GM12878 (cell line): ENCODE measurements at regions not wholly inside any gene's neighbourhood (a gene's known extent, or its start where the extent isn't known, plus 50 kb on each side); places are given as distances from the start of the nearest gene placed in this dataset.

ENCODE experiments used
- ATAC-seq: fragments of 200-7000 bp; cut with Tn5 transposase; 3 replicates; pipeline ENCODE4 v1.9.1; 2020; ENCODE audit warnings: mild to moderate bottlenecking, moderate library complexity
- BruUV-seq: library from RNA; stranded (reverse); fragments of 400-500 nt; replicated peaks from 2 replicates; lab custom pipeline; 2021; lab: Mats Ljungman, UMichigan
- CTCF ChIA-PET: fragments of 300-600 bp; sonication (Branson Sonifier 250); formaldehyde crosslinking; extraction: SDS; loops from one replicate; lab custom pipeline; 2021; ENCODE audit warnings: inconsistent platforms; lab: Yijun Ruan, JAX
- POLR2A ChIA-PET: fragments of 350-600 bp; formaldehyde crosslinking; extraction: SDS; loops from one replicate; lab custom pipeline; 2021; ENCODE audit warnings: inconsistent platforms; lab: Charles Lee
- RAD21 ChIA-PET: fragments of 300-600 bp; sonication (Branson Sonifier 250); formaldehyde crosslinking; loops from one replicate; lab custom pipeline; 2023; ENCODE audit warnings: antibody characterized with exemption; ENCODE audit not compliant: unreplicated experiment; lab: Charles Lee
- SMC1A ChIA-PET: fragments of 300-600 bp; sonication (Branson Sonifier 250); formaldehyde crosslinking; loops from one replicate; lab custom pipeline; 2023; ENCODE audit not compliant: unreplicated experiment, uncharacterized antibody; lab: Charles Lee
- DNase-seq: peaks from one replicate; pipeline ENCODE4 v3.0.0-alpha.2; 2011; ENCODE audit warnings: low read depth, low spot score
- FAIRE-seq: peaks from 3 replicates; lab custom pipeline; 2011; peaks lifted over from hg19 to GRCh38; lab: Jason Lieb, UNC
- H2AFZ ChIP-seq: 2 replicates; pipeline ENCODE4 v1.6.0; 2011; ENCODE audit warnings: low read depth, low read length, control low read depth; ENCODE audit not compliant: control insufficient read depth
- H3K27ac ChIP-seq: 2 replicates; pipeline ENCODE4 v1.5.1; 2011; ENCODE audit warnings: control low read depth; ENCODE audit not compliant: control insufficient read depth, insufficient read depth
- H3K27me3 ChIP-seq, 2 experiments: replicated peaks in 1 of 2; 2 replicates each; pipeline versions ENCODE4 v1.6.0 to v1.6.1; 2011; ENCODE audit warnings: low read length in 1 of 2; ENCODE audit not compliant: control insufficient read depth in 2 of 2, insufficient read depth in 2 of 2
- H3K36me3 ChIP-seq, 2 experiments: 2 replicates each; pipeline ENCODE4 v1.5.1; 2011; ENCODE audit warnings: low read length in 1 of 2; ENCODE audit not compliant: control insufficient read depth in 2 of 2, insufficient read depth in 2 of 2
- H3K4me1 ChIP-seq: 2 replicates; pipeline ENCODE4 v1.6.1; 2011; ENCODE audit warnings: mild to moderate bottlenecking, low read length, moderate library complexity, mixed read lengths; ENCODE audit not compliant: control insufficient read depth, insufficient read depth
- H3K4me2 ChIP-seq: 2 replicates; pipeline ENCODE4 v1.6.0; 2011; ENCODE audit warnings: control low read depth; ENCODE audit not compliant: control insufficient read depth, insufficient read depth
- H3K4me3 ChIP-seq: fragments of 200-600 bp; sonication (generic); 2 replicates; pipeline ENCODE4 v1.5.1; 2016
- H3K79me2 ChIP-seq: 2 replicates; pipeline ENCODE4 v1.6.0; 2011; ENCODE audit warnings: low read length; ENCODE audit not compliant: control insufficient read depth, insufficient read depth
- H3K9ac ChIP-seq: 2 replicates; pipeline ENCODE4 v1.8.0; 2011; ENCODE audit warnings: low read length, control low read depth, mixed read lengths; ENCODE audit not compliant: control insufficient read depth, insufficient read depth
- H3K9me3 ChIP-seq: replicated peaks from 3 replicates; pipeline ENCODE4 v1.5.1; 2011; ENCODE audit warnings: mild to moderate bottlenecking, low read length; ENCODE audit not compliant: control insufficient read depth, insufficient read depth
- H4K20me1 ChIP-seq: 2 replicates; pipeline ENCODE4 v1.6.0; 2011; ENCODE audit not compliant: control insufficient read depth, insufficient read depth
- BRCA1 ChIP-seq: IDR thresholded peaks from 2 replicates; pipeline ENCODE4 v1.6.1; 2011; ENCODE audit warnings: low read depth, low read length, improper control_type of control experiment
- CHD4 ChIP-seq: fragments of 200-600 bp; sonication (generic); IDR thresholded peaks from 2 replicates; pipeline ENCODE4 v1.6.1; 2016; ENCODE audit warnings: mild to moderate bottlenecking
- DPF2 ChIP-seq: fragments of 450-650 bp; IDR thresholded peaks from 2 replicates; pipeline ENCODE4 v1.6.1; 2017; ENCODE audit warnings: mild to moderate bottlenecking
- EGR1 ChIP-seq, 2 experiments: IDR thresholded peaks; 1 replicate in 1 of 2; 2 replicates in 1 of 2; pipeline ENCODE4 v1.6.1; 2011 to 2012; ENCODE audit warnings: low read depth in 2 of 2, low read length in 2 of 2, borderline replicate concordance in 1 of 2, mild to moderate bottlenecking in 1 of 2, moderate library complexity in 1 of 2
- JUNB ChIP-seq: IDR thresholded peaks from 2 replicates; pipeline ENCODE4 v1.6.1; 2016; ENCODE audit warnings: antibody characterized with exemption, mild to moderate bottlenecking
- LARP7 ChIP-seq: fragments of 450-650 bp; IDR thresholded peaks from 2 replicates; pipeline ENCODE4 v1.6.1; 2017; ENCODE audit warnings: mild to moderate bottlenecking
- MEF2A ChIP-seq: IDR thresholded peaks from 2 replicates; pipeline ENCODE4 v1.6.1; 2011; ENCODE audit warnings: low read depth, mild to moderate bottlenecking, low read length, moderate library complexity; ENCODE audit not compliant: insufficient read depth
- MTA2 ChIP-seq: fragments of 450-650 bp; IDR thresholded peaks from 2 replicates; pipeline ENCODE4 v1.6.1; 2016; ENCODE audit warnings: low read depth, mild to moderate bottlenecking, moderate library complexity
- NFIC ChIP-seq: IDR thresholded peaks from 2 replicates; pipeline ENCODE4 v1.6.1; 2012; ENCODE audit warnings: low read depth, mild to moderate bottlenecking, inconsistent platforms, low read length, moderate library complexity
- NRF1 ChIP-seq: conservative IDR thresholded peaks from 2 replicates; pipeline ENCODE4 v1.6.1; 2011; ENCODE audit warnings: mild to moderate bottlenecking, low read depth, low read length, improper control_type of control experiment
- PBX3 ChIP-seq: IDR thresholded peaks from 2 replicates; pipeline ENCODE4 v1.6.1; 2011; ENCODE audit warnings: mild to moderate bottlenecking, low read depth, low read length, moderate library complexity; ENCODE audit not compliant: insufficient replicate concordance
- POLR2A ChIP-seq: IDR thresholded peaks from 2 replicates; pipeline ENCODE4 v1.6.1; 2011; ENCODE audit warnings: low read depth, mild to moderate bottlenecking, low read length
- SMC3 ChIP-seq: IDR thresholded peaks from 2 replicates; pipeline ENCODE4 v1.6.1; 2011; ENCODE audit warnings: low read length, improper control_type of control experiment, borderline replicate concordance
- SREBF1 ChIP-seq: IDR thresholded peaks from 2 replicates; pipeline ENCODE4 v1.6.1; 2012; ENCODE audit warnings: mild to moderate bottlenecking, low read length
- SREBF2 ChIP-seq: IDR thresholded peaks from 2 replicates; pipeline ENCODE4 v1.6.1; 2012; ENCODE audit warnings: mild to moderate bottlenecking, low read length
- SRF ChIP-seq, 2 experiments: IDR thresholded peaks; 2 replicates each; pipeline ENCODE4 v1.6.1; 2011; ENCODE audit warnings: low read depth in 2 of 2, low read length in 2 of 2, mild to moderate bottlenecking in 1 of 2, moderate library complexity in 1 of 2
- YY1 ChIP-seq: IDR thresholded peaks from 2 replicates; pipeline ENCODE4 v1.6.1; 2011; ENCODE audit warnings: low read depth, mild to moderate bottlenecking, low read length
- WGBS: methylation state at CpG from one replicate; pipeline ENCODE4 v1.1.6; 2016; ENCODE audit warnings: low lambda C conversion rate; ENCODE audit not compliant: insufficient replicate concordance, insufficient coverage; ENCODE audit errors: missing lambda C conversion rate; 5-methylcytosine and 5-hydroxymethylcytosine counted together
- in situ Hi-C: fragments of 300-500 bp; cut with MboI; formaldehyde crosslinking; loops from 9 replicates; pipeline ENCODE4 v1.14.3; 2018; ENCODE audit warnings: mixed read lengths
- intact Hi-C: fragments of 100-400 bp; cut with micrococcal nuclease; formaldehyde crosslinking; loops from one replicate; pipeline ENCODE4 v1.14.2; 2022; ENCODE audit not compliant: unreplicated experiment
- TF ChIP-seq, protein P1 (sequence below): fragments of 450-650 bp; IDR thresholded peaks from 2 replicates; pipeline ENCODE4 v1.6.1; 2014; ENCODE audit warnings: mild to moderate bottlenecking
- TF ChIP-seq, protein P2 (sequence below): fragments of 450-650 bp; IDR thresholded peaks from 2 replicates; pipeline ENCODE4 v1.6.1; 2017; ENCODE audit warnings: low read depth, mild to moderate bottlenecking, moderate library complexity
- TF ChIP-seq, protein P3 (sequence below): fragments of 450-650 bp; formaldehyde crosslinking; IDR thresholded peaks from 2 replicates; pipeline ENCODE4 v1.4.0; 2020; ENCODE audit warnings: mild to moderate bottlenecking, moderate library complexity

DNA sequence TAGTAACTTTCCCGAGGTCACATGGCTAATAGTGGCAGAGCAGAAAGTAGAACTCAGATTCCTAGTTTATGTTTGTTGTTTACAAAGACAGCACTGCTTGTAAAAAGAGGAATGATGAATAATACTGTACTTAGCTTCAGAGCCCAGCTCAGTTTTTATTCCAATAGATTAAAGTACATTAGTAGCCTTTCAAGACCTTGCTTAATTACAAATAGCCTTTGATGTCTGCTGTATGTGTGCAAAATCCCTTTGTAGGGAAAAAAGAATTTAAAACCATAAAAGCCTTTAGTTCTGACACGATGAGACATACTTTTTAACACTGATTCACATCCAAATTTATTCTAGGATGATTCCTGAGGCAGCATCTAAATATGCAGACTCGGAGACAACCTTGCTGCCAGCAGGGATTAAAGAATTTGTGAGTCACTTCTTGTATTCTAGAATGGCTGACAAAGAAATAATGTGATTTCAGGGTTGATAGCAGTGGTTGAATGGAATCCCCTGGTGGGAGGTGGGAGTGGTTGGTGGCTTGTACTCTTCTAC lies 324.2 kb upstream of the TGFBR2 start:
- Histone ChIP-seq H3K36me3 (no peaks in the 10 kb centered on the region), H3K4me3 (no peak overlapping the region), H3K9me3 (no peaks in the 10 kb centered on the region), H4K20me1 (no peaks in the 10 kb centered on the region), H2AFZ (no peak overlapping the region), H3K27ac (no peak overlapping the region), H3K4me1 (no peaks in the 10 kb centered on the region), H3K4me2 (no peak overlapping the region), H3K79me2 (no peaks in the 10 kb centered on the region), H3K9ac (no peak overlapping the region), H3K27me3 (no peaks in the 10 kb centered on the region)
- ChIA-PET CTCF (no interaction called here), POLR2A (no interaction called here), SMC1A (no interaction called here), RAD21 (no interaction called here)
- no TSS peak for BruUV-seq
- in situ Hi-C loops: no loop called here
- DNase-seq (no peak), ATAC-seq (no peak), FAIRE-seq (no peak)
- 12% methylated on average over 3 of the region's 3 CpGs for WGBS
- TF ChIP-seq, protein P1, sequence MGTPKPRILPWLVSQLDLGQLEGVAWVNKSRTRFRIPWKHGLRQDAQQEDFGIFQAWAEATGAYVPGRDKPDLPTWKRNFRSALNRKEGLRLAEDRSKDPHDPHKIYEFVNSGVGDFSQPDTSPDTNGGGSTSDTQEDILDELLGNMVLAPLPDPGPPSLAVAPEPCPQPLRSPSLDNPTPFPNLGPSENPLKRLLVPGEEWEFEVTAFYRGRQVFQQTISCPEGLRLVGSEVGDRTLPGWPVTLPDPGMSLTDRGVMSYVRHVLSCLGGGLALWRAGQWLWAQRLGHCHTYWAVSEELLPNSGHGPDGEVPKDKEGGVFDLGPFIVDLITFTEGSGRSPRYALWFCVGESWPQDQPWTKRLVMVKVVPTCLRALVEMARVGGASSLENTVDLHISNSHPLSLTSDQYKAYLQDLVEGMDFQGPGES: no peak
- TF ChIP-seq NFIC: no peak
- TF ChIP-seq NRF1: no peak
- no peak for TF ChIP-seq SREBF2
- TF ChIP-seq MTA2: no peak
- TF ChIP-seq CHD4: no peak
- TF ChIP-seq, protein P2, sequence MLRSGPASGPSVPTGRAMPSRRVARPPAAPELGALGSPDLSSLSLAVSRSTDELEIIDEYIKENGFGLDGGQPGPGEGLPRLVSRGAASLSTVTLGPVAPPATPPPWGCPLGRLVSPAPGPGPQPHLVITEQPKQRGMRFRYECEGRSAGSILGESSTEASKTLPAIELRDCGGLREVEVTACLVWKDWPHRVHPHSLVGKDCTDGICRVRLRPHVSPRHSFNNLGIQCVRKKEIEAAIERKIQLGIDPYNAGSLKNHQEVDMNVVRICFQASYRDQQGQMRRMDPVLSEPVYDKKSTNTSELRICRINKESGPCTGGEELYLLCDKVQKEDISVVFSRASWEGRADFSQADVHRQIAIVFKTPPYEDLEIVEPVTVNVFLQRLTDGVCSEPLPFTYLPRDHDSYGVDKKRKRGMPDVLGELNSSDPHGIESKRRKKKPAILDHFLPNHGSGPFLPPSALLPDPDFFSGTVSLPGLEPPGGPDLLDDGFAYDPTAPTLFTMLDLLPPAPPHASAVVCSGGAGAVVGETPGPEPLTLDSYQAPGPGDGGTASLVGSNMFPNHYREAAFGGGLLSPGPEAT: no peak
- no peak for TF ChIP-seq POLR2A
- TF ChIP-seq, protein P3, sequence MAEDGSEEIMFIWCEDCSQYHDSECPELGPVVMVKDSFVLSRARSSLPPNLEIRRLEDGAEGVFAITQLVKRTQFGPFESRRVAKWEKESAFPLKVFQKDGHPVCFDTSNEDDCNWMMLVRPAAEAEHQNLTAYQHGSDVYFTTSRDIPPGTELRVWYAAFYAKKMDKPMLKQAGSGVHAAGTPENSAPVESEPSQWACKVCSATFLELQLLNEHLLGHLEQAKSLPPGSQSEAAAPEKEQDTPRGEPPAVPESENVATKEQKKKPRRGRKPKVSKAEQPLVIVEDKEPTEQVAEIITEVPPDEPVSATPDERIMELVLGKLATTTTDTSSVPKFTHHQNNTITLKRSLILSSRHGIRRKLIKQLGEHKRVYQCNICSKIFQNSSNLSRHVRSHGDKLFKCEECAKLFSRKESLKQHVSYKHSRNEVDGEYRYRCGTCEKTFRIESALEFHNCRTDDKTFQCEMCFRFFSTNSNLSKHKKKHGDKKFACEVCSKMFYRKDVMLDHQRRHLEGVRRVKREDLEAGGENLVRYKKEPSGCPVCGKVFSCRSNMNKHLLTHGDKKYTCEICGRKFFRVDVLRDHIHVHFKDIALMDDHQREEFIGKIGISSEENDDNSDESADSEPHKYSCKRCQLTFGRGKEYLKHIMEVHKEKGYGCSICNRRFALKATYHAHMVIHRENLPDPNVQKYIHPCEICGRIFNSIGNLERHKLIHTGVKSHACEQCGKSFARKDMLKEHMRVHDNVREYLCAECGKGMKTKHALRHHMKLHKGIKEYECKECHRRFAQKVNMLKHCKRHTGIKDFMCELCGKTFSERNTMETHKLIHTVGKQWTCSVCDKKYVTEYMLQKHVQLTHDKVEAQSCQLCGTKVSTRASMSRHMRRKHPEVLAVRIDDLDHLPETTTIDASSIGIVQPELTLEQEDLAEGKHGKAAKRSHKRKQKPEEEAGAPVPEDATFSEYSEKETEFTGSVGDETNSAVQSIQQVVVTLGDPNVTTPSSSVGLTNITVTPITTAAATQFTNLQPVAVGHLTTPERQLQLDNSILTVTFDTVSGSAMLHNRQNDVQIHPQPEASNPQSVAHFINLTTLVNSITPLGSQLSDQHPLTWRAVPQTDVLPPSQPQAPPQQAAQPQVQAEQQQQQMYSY: no peak
- TF ChIP-seq JUNB: no peak
- TF ChIP-seq DPF2: no peak
- TF ChIP-seq MEF2A: no peak
- TF ChIP-seq YY1: no peak
- TF ChIP-seq EGR1 (IDR thresholded peaks at IDR 0.05; ENCODE audit: borderline replicate concordance in 1 of 2, low read depth in 2 of 2, low read length in 2 of 2): no peak
- TF ChIP-seq SREBF1: no peak
- TF ChIP-seq PBX3: no peak
- TF ChIP-seq SRF (IDR thresholded peaks at IDR 0.05; ENCODE audit: low read depth in 2 of 2, low read length in 2 of 2): no peak
- no peak for TF ChIP-seq SMC3
- TF ChIP-seq LARP7: no peak
- no peak for TF ChIP-seq BRCA1
- intact Hi-C loops: no loop called here
